ENCODE measurements at regions not wholly inside any gene's neighbourhood (a gene's known extent, or its start where the extent isn't known, plus 50 kb on each side); places are given as distances from the start of the nearest gene placed in this dataset.

GRCh38 chr2:139813340-139813739 lies 1033.2 kb upstream of the NXPH2 start:
- no peaks in the 10 kb centered on the region for H3K9me3 ChIP-seq
- no peaks in the 10 kb centered on the region for H3K36me3 ChIP-seq (replicated peaks in 1 of 2; ENCODE audit: control insufficient read depth in 1 of 2, insufficient read depth in 2 of 2, low read length in 1 of 2)
- H3K79me2 ChIP-seq (ENCODE audit: insufficient read depth): no peaks in the 10 kb centered on the region
- TF ChIP-seq FOXM1 (IDR thresholded peaks at IDR 0.05; ENCODE audit: low read depth): no peak
- no peak for TF ChIP-seq ELF1 (IDR thresholded peaks at IDR 0.05)
- TF ChIP-seq, protein P1, sequence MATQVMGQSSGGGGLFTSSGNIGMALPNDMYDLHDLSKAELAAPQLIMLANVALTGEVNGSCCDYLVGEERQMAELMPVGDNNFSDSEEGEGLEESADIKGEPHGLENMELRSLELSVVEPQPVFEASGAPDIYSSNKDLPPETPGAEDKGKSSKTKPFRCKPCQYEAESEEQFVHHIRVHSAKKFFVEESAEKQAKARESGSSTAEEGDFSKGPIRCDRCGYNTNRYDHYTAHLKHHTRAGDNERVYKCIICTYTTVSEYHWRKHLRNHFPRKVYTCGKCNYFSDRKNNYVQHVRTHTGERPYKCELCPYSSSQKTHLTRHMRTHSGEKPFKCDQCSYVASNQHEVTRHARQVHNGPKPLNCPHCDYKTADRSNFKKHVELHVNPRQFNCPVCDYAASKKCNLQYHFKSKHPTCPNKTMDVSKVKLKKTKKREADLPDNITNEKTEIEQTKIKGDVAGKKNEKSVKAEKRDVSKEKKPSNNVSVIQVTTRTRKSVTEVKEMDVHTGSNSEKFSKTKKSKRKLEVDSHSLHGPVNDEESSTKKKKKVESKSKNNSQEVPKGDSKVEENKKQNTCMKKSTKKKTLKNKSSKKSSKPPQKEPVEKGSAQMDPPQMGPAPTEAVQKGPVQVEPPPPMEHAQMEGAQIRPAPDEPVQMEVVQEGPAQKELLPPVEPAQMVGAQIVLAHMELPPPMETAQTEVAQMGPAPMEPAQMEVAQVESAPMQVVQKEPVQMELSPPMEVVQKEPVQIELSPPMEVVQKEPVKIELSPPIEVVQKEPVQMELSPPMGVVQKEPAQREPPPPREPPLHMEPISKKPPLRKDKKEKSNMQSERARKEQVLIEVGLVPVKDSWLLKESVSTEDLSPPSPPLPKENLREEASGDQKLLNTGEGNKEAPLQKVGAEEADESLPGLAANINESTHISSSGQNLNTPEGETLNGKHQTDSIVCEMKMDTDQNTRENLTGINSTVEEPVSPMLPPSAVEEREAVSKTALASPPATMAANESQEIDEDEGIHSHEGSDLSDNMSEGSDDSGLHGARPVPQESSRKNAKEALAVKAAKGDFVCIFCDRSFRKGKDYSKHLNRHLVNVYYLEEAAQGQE (IDR thresholded peaks at IDR 0.05; ENCODE audit: low read depth, low read length): no peak
- H3K4me2 ChIP-seq: no peak overlapping the region
- no peaks in the 10 kb centered on the region for H3K4me1 ChIP-seq (ENCODE audit: control insufficient read depth in 1 of 2, insufficient read depth in 2 of 2, low read depth in 1 of 2, low read length in 1 of 2)
- no peak overlapping the region for H3K9ac ChIP-seq
- ChIA-PET CTCF (interaction anchor here (1.3 kb wide), 1 partner anchor 12 kb away, joined by 3 read pairs; no protein-coding TSS in a partner anchor), POLR2A (no interaction called here)
- no peaks in the 10 kb centered on the region for H4K20me1 ChIP-seq (ENCODE audit: insufficient read depth)
- H3K9me2 ChIP-seq: no peaks in the 10 kb centered on the region
- no peaks in the 10 kb centered on the region for H3F3A ChIP-seq (replicated peaks; ENCODE audit: insufficient read depth)
- H3K27me3 ChIP-seq (ENCODE audit: insufficient read depth): no peaks in the 10 kb centered on the region
- no peak overlapping the region for H2AFZ ChIP-seq (ENCODE audit: low read depth)
- no peak overlapping the region for H3K4me3 ChIP-seq (ENCODE audit: low read depth in 2 of 2, low read length in 1 of 2)
- 46% methylated on average over 2 of the region's 2 CpGs for WGBS (ENCODE audit: low lambda C conversion rate)
- no peak overlapping the region for H3K27ac ChIP-seq (ENCODE audit: low read depth in 2 of 2, low read length in 1 of 2)
- no peak for DNase-seq

DNA sequence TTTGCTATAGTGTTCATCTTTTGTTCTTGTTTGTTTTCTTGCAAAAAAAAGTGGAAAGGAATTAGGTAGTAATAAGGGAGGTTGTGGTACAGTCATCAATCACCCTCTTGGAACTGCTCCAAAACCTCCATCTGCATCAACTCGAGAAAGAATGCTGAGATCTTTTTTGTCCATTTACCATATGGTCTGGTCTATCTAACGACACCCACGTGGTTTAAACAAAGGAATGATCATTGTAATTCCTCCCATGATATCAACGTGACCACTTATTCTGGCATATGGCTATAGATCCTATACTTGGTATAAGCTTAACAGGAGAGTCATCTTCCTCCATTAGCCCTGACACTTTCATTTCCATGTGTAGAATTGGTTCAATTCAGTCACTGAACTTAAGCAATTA lies 1025.3 kb upstream of the NXPH2 start:
- ChIA-PET CTCF (no interaction called here), POLR2A (no interaction called here)

More for the DNA sequence above, 1025.3 kb upstream of the NXPH2 start:
- Histone ChIP-seq H3F3A (replicated peaks; ENCODE audit: insufficient read depth) (no peaks in the 10 kb centered on the region), H4K20me1 (ENCODE audit: insufficient read depth) (no peaks in the 10 kb centered on the region), H3K36me3 (replicated peaks in 1 of 2; ENCODE audit: control insufficient read depth in 1 of 2, insufficient read depth in 2 of 2, low read length in 1 of 2) (no peaks in the 10 kb centered on the region), H3K9ac (no peak overlapping the region), H3K9me2 (no peaks in the 10 kb centered on the region), H3K4me3 (ENCODE audit: low read depth in 2 of 2, low read length in 1 of 2) (no peak overlapping the region), H3K79me2 (ENCODE audit: insufficient read depth) (no peaks in the 10 kb centered on the region), H2AFZ (ENCODE audit: low read depth) (no peak overlapping the region), H3K9me3 (no peaks in the 10 kb centered on the region), H3K27ac (ENCODE audit: low read depth in 2 of 2, low read length in 1 of 2) (no peak overlapping the region), H3K4me2 (no peak overlapping the region), H3K4me1 (ENCODE audit: control insufficient read depth in 1 of 2, insufficient read depth in 2 of 2, low read depth in 1 of 2, low read length in 1 of 2) (no peaks in the 10 kb centered on the region), H3K27me3 (ENCODE audit: insufficient read depth) (no peaks in the 10 kb centered on the region)
- TF ChIP-seq JUND (IDR thresholded peaks at IDR 0.05) (no peak), SIN3A (IDR thresholded peaks at IDR 0.05; ENCODE audit: borderline replicate concordance, low read depth, low read length) (no peak), FOXM1 (IDR thresholded peaks at IDR 0.05; ENCODE audit: low read depth) (no peak), GABPA (IDR thresholded peaks at IDR 0.05; ENCODE audit: low read depth) (no peak), USF1 (IDR thresholded peaks at IDR 0.05; ENCODE audit: borderline replicate concordance, low read depth) (no peak), CHD2 (IDR thresholded peaks at IDR 0.05; ENCODE audit: low read length, partially characterized antibody) (no peak), TEAD4 (IDR thresholded peaks at IDR 0.05; ENCODE audit: borderline replicate concordance, insufficient read depth) (no peak), NFIC (IDR thresholded peaks at IDR 0.05; ENCODE audit: borderline replicate concordance) (no peak), IRF3 (IDR thresholded peaks at IDR 0.05; ENCODE audit: low read depth, low read length) (no peak), MXI1 (IDR thresholded peaks at IDR 0.05; ENCODE audit: low read depth, low read length) (no peak), USF2 (IDR thresholded peaks at IDR 0.05; ENCODE audit: borderline replicate concordance, low read depth, low read length) (no peak), RXRA (IDR thresholded peaks at IDR 0.05; ENCODE audit: borderline replicate concordance, low read depth) (no peak), YY1 (IDR thresholded peaks at IDR 0.05; ENCODE audit: low read depth) (no peak)
- TF ChIP-seq, protein P2, sequence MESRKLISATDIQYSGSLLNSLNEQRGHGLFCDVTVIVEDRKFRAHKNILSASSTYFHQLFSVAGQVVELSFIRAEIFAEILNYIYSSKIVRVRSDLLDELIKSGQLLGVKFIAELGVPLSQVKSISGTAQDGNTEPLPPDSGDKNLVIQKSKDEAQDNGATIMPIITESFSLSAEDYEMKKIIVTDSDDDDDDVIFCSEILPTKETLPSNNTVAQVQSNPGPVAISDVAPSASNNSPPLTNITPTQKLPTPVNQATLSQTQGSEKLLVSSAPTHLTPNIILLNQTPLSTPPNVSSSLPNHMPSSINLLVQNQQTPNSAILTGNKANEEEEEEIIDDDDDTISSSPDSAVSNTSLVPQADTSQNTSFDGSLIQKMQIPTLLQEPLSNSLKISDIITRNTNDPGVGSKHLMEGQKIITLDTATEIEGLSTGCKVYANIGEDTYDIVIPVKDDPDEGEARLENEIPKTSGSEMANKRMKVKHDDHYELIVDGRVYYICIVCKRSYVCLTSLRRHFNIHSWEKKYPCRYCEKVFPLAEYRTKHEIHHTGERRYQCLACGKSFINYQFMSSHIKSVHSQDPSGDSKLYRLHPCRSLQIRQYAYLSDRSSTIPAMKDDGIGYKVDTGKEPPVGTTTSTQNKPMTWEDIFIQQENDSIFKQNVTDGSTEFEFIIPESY (IDR thresholded peaks at IDR 0.05; ENCODE audit: borderline replicate concordance, low read depth): no peak
- TF ChIP-seq, protein P3, sequence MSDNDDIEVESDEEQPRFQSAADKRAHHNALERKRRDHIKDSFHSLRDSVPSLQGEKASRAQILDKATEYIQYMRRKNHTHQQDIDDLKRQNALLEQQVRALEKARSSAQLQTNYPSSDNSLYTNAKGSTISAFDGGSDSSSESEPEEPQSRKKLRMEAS (IDR thresholded peaks at IDR 0.05; ENCODE audit: low read depth): no peak
- TF ChIP-seq, protein P4, sequence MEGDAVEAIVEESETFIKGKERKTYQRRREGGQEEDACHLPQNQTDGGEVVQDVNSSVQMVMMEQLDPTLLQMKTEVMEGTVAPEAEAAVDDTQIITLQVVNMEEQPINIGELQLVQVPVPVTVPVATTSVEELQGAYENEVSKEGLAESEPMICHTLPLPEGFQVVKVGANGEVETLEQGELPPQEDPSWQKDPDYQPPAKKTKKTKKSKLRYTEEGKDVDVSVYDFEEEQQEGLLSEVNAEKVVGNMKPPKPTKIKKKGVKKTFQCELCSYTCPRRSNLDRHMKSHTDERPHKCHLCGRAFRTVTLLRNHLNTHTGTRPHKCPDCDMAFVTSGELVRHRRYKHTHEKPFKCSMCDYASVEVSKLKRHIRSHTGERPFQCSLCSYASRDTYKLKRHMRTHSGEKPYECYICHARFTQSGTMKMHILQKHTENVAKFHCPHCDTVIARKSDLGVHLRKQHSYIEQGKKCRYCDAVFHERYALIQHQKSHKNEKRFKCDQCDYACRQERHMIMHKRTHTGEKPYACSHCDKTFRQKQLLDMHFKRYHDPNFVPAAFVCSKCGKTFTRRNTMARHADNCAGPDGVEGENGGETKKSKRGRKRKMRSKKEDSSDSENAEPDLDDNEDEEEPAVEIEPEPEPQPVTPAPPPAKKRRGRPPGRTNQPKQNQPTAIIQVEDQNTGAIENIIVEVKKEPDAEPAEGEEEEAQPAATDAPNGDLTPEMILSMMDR (IDR thresholded peaks at IDR 0.05): no peak
- DNase-seq: no peak
- 6% methylated on average over 4 of the region's 4 CpGs for WGBS (ENCODE audit: low lambda C conversion rate)

Measured in SK-N-SH (cell line).